Psoas muscle (tissue), 7 donors: ENCODE measurements at regions not wholly inside any gene's neighbourhood (a gene's known extent, or its start where the extent isn't known, plus 50 kb on each side); places are given as distances from the start of the nearest gene placed in this dataset.

Source experiments
- ATAC-seq, 4 donors: fragments of 200-7000 bp; cut with Tn5 transposase; one replicate each; pipeline ENCODE4 v1.9.1; 2020; ENCODE audit warnings: moderate library complexity in 3 of 4, mild to moderate bottlenecking in 2 of 4
- DNase-seq, 2 donors: peaks; one replicate each; pipeline ENCODE4 v3.0.0-alpha.2; 2020
- H3K27ac ChIP-seq: fragments of 200-600 bp; one replicate; pipeline ENCODE4 v1.8.0; 2022
- H3K27me3 ChIP-seq, 3 donors: fragments of 200-600 bp in 1 of 3; one replicate each; pipeline versions ENCODE4 v1.6.1 to v1.8.0; 2013 to 2022; ENCODE audit warnings: low read length in 2 of 3, mild to moderate bottlenecking in 2 of 3, moderate library complexity in 1 of 3; ENCODE audit not compliant: insufficient read depth in 3 of 3
- H3K36me3 ChIP-seq, 2 donors: fragments of 200-600 bp in 1 of 2; one replicate each; pipeline versions ENCODE4 v1.6.1 to v1.8.0; 2013 to 2022; ENCODE audit warnings: low read depth in 1 of 2, mild to moderate bottlenecking in 1 of 2, moderate library complexity in 1 of 2; ENCODE audit not compliant: insufficient read depth in 1 of 2
- H3K4me1 ChIP-seq: fragments of 200-600 bp; one replicate; pipeline ENCODE4 v1.8.0; 2022
- H3K4me3 ChIP-seq: fragments of 200-600 bp; one replicate; pipeline ENCODE4 v1.8.0; 2022; ENCODE audit warnings: mild to moderate bottlenecking
- H3K9me3 ChIP-seq: fragments of 200-600 bp; one replicate; pipeline ENCODE4 v1.8.0; 2022
- CTCF ChIP-seq: fragments of 200-600 bp; IDR thresholded peaks from one replicate; pipeline ENCODE4 v1.8.0; 2022; ENCODE audit warnings: antibody characterized with exemption
- WGBS, 3 donors: extraction: QIAGEN DNeasy Blood & Tissue Kit; methylation state at CpG; one replicate each; pipeline versions ENCODE4 v1.1.6 to v1.1.7; 2013; 5-methylcytosine and 5-hydroxymethylcytosine counted together
- intact Hi-C, 2 donors: fragments of 100-400 bp; cut with DNase I; formaldehyde crosslinking; loops; one replicate each; pipeline versions ENCODE4 v1.11.0 to v1.14.2; 2022
- donor health status: healthy with polysubstance abuse.
- donor health status: DM: no; HTN: no; CAD: no; lungs with moderate emphysema.
- donor health status: Bipolar disorder and iron deficiency.
- donor health status: healthy.
- donor health status: DM: yes; HTN: yes; CAD: no.
- donor health status: DM: no; HTN: no; CAD: no.
- donor health status: DM: yes; HTN: yes; CAD: no.

GRCh38 chr13:50123002-50123401, 107.8 kb downstream of the KCNRG start:
- DNase-seq = no peak
- H3K27ac ChIP-seq = peak overlapping the region; percentile 100
- peaks cover 44% of the 10 kb centered on the region for H3K4me1 ChIP-seq
- 65 to 67% (median 65%) methylated on average over 3 of the region's 3 CpGs for WGBS, 3 donors
- peaks cover 0 to 8% of the 10 kb centered on the region in 2 donors for H3K36me3 ChIP-seq
- TF ChIP-seq CTCF = no peak
- no peak for ATAC-seq
- H3K4me3 ChIP-seq = peak overlapping the region; percentile 99
- intact Hi-C loops = loop anchor here (2.0 to 10.0 kb wide), 2 partner anchors 40 to 468 kb away; no protein-coding TSS in a partner anchor
- no peaks in the 10 kb centered on the region for H3K9me3 ChIP-seq
- no peaks in the 10 kb centered on the region for H3K27me3 ChIP-seq

GRCh38 chr13:50123515-50123861, 108.2 kb downstream of the KCNRG start:
- H3K9me3 ChIP-seq = no peaks in the 10 kb centered on the region
- H3K27me3 ChIP-seq = no peaks in the 10 kb centered on the region
- intact Hi-C loops = loop anchor here (2.0 to 10.0 kb wide), 2 partner anchors 41 to 469 kb away; no protein-coding TSS in a partner anchor
- no peak for TF ChIP-seq CTCF
- ATAC-seq (no peak), DNase-seq (no peak)
- peak overlapping the region; percentile 99 for H3K4me3 ChIP-seq
- WGBS, 3 donors = 3 to 5% (median 4%) methylated on average over 13 of the region's 13 CpGs
- H3K4me1 ChIP-seq = peaks cover 40% of the 10 kb centered on the region
- H3K27ac ChIP-seq = peak overlapping the region; percentile 100
- peaks cover 0 to 8% of the 10 kb centered on the region in 2 donors for H3K36me3 ChIP-seq

- Histone ChIP-seq H3K4me1 (peaks cover 40% of the 10 kb centered on the region), H3K9me3 (no peaks in the 10 kb centered on the region), H3K27me3 (no peaks in the 10 kb centered on the region), H3K36me3 (peaks cover 0 to 8% of the 10 kb centered on the region in 2 donors), H3K27ac (peak overlapping the region; percentile 100), H3K4me3 (peak overlapping the region; percentile 99)
- WGBS, 3 donors = 0 to 1% (median 0%) methylated on average over 24 to 69 of the region's 69 CpGs
- DNase-seq (peak; percentile 87 to 94), ATAC-seq (peak; percentile 83 to 91 (median 86))
- intact Hi-C loops = loop anchor here (2.0 to 10.0 kb wide), 4 partner anchors 41 to 469 kb away; partner anchors contain the start of gene TRIM13 (in 2 of the 2)
- no peak for TF ChIP-seq CTCF
Observed at GRCh38 chr13:50123862-50124535, 108.8 kb downstream of the KCNRG start.

- intact Hi-C loops = loop anchor here (2.0 to 10.0 kb wide), 5 partner anchors 42 to 470 kb away; partner anchors contain the start of gene TRIM13 (in 2 of the 2)
- no peaks in the 10 kb centered on the region for H3K27me3 ChIP-seq
- peak overlapping the region; percentile 100 for H3K27ac ChIP-seq
- no peak for TF ChIP-seq CTCF
- DNase-seq (peak; percentile 97 to 99), ATAC-seq (peak; percentile 12 to 32 (median 24))
- H3K36me3 ChIP-seq = peaks cover 0 to 8% of the 10 kb centered on the region in 2 donors
- no peaks in the 10 kb centered on the region for H3K9me3 ChIP-seq
- peaks cover 43% of the 10 kb centered on the region for H3K4me1 ChIP-seq
- WGBS, 3 donors = 0 to 1% (median 1%) methylated on average over 44 to 78 of the region's 78 CpGs
- H3K4me3 ChIP-seq = peak overlapping the region; percentile 99
Observed at GRCh38 chr13:50124536-50125303, 109.5 kb downstream of the KCNRG start.
